ENCODE measurements at regions not wholly inside any gene's neighbourhood (a gene's known extent, or its start where the extent isn't known, plus 50 kb on each side); places are given as distances from the start of the nearest gene placed in this dataset.
"Not testable (repeated sequence)": the region's sequence is repeated elsewhere in the genome, so short reads cannot be mapped to it uniquely, and the experiment has no call there.

DNA sequence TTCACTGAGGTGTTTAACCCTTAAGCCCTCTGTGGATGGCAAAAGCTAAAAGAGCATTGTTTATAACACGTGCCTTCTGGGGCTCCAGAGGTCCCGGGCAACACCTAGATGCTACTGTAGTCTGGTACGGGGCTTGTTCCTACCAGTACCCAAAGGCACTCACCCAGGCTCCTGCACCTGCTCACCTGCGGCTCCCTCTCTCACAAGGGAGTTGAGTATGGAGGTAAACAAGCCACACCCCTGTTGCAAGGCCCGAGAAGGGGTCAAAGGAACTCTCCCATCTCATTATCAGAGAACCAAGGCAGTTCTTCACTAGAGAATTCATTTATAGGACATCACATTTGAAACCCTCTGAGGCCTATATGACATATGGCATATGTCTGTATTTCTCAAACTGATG, 53.4 kb upstream of the IL6ST start:
- Mint-ChIP-seq H3K27me3 (ENCODE audit: low read depth) (peaks cover 2% of the 10 kb centered on the region; the same call in 1 of the 2 replicates), H3K4me3 (no peak overlapping the region), H3K36me3 (no peaks in the 10 kb centered on the region), H3K27ac (no peak overlapping the region), H3K9me3 (peaks cover 30% of the 10 kb centered on the region), H3K4me1 (no peaks in the 10 kb centered on the region)
- ATAC-seq (no peak), DNase-seq (ENCODE audit: low spot score) (no peak)
- POLR2A ChIA-PET = no interaction called here
- TF ChIP-seq, protein P1, sequence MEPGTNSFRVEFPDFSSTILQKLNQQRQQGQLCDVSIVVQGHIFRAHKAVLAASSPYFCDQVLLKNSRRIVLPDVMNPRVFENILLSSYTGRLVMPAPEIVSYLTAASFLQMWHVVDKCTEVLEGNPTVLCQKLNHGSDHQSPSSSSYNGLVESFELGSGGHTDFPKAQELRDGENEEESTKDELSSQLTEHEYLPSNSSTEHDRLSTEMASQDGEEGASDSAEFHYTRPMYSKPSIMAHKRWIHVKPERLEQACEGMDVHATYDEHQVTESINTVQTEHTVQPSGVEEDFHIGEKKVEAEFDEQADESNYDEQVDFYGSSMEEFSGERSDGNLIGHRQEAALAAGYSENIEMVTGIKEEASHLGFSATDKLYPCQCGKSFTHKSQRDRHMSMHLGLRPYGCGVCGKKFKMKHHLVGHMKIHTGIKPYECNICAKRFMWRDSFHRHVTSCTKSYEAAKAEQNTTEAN (CRISPR knock-in tag; IDR thresholded peaks at IDR 0.05) = no peak
- CTCF ChIA-PET = interaction anchor here (1.4 kb wide), 1 partner anchor 112 kb away, joined by 3 read pairs; no protein-coding TSS in a partner anchor

DNA sequence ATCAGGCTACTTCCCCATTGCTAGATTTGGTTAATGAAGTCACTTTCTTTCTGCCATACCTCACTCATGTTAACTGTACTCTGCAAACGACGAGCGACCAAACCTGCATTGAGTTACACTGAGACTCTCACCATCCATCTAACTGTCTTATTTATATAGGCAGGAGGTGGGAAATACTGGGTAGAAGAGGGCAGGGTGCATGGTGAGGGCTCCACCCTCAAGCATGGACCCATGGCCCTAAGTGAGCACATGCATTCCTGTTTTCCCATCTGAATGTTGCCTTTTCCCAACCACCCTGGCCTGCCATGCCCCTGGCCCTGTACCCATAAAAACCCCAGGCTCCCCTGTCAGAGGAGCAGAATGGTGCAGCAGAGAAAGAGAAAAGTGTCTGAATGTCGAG, 52.7 kb upstream of the IL6ST start:
- no peak for ATAC-seq
- no peaks in the 10 kb centered on the region for H3K36me3 Mint-ChIP-seq
- no peaks in the 10 kb centered on the region for H3K4me1 Mint-ChIP-seq

GRCh38 chr5:56045469-56045868, 50.7 kb upstream of the IL6ST start:
- peaks cover 22% of the 10 kb centered on the region for H3K9me3 Mint-ChIP-seq
- no peak for DNase-seq (ENCODE audit: low spot score)
- ATAC-seq = no peak
- H3K4me3 Mint-ChIP-seq = no peak overlapping the region
- CTCF ChIA-PET = no interaction called here
- H3K4me1 Mint-ChIP-seq = no peaks in the 10 kb centered on the region
- POLR2A ChIA-PET = no interaction called here
- H3K27me3 Mint-ChIP-seq (ENCODE audit: low read depth) = peaks cover 2% of the 10 kb centered on the region; the same call in 1 of the 2 replicates
- H3K36me3 Mint-ChIP-seq = no peaks in the 10 kb centered on the region
- TF ChIP-seq FOXJ3 (CRISPR knock-in tag; IDR thresholded peaks at IDR 0.05; ENCODE audit: borderline replicate concordance) (no peak), ELF4 (CRISPR knock-in tag; IDR thresholded peaks at IDR 0.05; ENCODE audit: low read depth) (no peak), ZNF532 (CRISPR knock-in tag; IDR thresholded peaks at IDR 0.05; ENCODE audit: borderline replicate concordance) (no peak), EMX1 (CRISPR knock-in tag; IDR thresholded peaks at IDR 0.05) (no peak)
- no peak overlapping the region for H3K27ac Mint-ChIP-seq

More for the DNA sequence above, 52.7 kb upstream of the IL6ST start:
- ChIA-PET POLR2A (no interaction called here), CTCF (no interaction called here)
- no peak overlapping the region for H3K27ac Mint-ChIP-seq
- peaks cover 23% of the 10 kb centered on the region for H3K9me3 Mint-ChIP-seq
- H3K27me3 Mint-ChIP-seq (ENCODE audit: low read depth) = peaks cover 2% of the 10 kb centered on the region; the same call in 1 of the 2 replicates
- no peak overlapping the region for H3K4me3 Mint-ChIP-seq
- DNase-seq (ENCODE audit: low spot score) = no peak
- TF ChIP-seq ZNF263 (CRISPR knock-in tag; IDR thresholded peaks at IDR 0.05; ENCODE audit: low read depth) = no peak
- TF ChIP-seq NFATC4 (CRISPR knock-in tag; IDR thresholded peaks at IDR 0.05) = no peak
- TF ChIP-seq ZSCAN18 (CRISPR knock-in tag; IDR thresholded peaks at IDR 0.05) = no peak
- no peak for TF ChIP-seq JUN (CRISPR knock-in tag; IDR thresholded peaks at IDR 0.05)
- no peak for TF ChIP-seq ZNF232 (CRISPR knock-in tag; IDR thresholded peaks at IDR 0.05)
- TF ChIP-seq SOX15 (CRISPR knock-in tag; IDR thresholded peaks at IDR 0.05) = no peak
- TF ChIP-seq GRHL2 (CRISPR knock-in tag; IDR thresholded peaks at IDR 0.05; ENCODE audit: insufficient replicate concordance, severe bottlenecking) = no peak
- TF ChIP-seq RORB (CRISPR knock-in tag; IDR thresholded peaks at IDR 0.05) = no peak
- TF ChIP-seq, protein P2, sequence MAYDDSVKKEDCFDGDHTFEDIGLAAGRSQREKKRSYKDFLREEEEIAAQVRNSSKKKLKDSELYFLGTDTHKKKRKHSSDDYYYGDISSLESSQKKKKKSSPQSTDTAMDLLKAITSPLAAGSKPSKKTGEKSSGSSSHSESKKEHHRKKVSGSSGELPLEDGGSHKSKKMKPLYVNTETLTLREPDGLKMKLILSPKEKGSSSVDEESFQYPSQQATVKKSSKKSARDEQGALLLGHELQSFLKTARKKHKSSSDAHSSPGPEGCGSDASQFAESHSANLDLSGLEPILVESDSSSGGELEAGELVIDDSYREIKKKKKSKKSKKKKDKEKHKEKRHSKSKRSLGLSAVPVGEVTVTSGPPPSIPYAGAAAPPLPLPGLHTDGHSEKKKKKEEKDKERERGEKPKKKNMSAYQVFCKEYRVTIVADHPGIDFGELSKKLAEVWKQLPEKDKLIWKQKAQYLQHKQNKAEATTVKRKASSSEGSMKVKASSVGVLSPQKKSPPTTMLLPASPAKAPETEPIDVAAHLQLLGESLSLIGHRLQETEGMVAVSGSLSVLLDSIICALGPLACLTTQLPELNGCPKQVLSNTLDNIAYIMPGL (CRISPR knock-in tag; IDR thresholded peaks at IDR 0.05) = no peak
- no peak for TF ChIP-seq TP53 (CRISPR knock-in tag; IDR thresholded peaks at IDR 0.05)
- TF ChIP-seq KAT7 (CRISPR knock-in tag; IDR thresholded peaks at IDR 0.05; ENCODE audit: borderline replicate concordance) = no peak
- TF ChIP-seq ZBTB21 (CRISPR knock-in tag; IDR thresholded peaks at IDR 0.05; ENCODE audit: borderline replicate concordance) = no peak
- TF ChIP-seq PREB (CRISPR knock-in tag; IDR thresholded peaks at IDR 0.05; ENCODE audit: borderline replicate concordance) = no peak
- TF ChIP-seq ZNF121 (CRISPR knock-in tag; IDR thresholded peaks at IDR 0.05) = no peak
- no peak for TF ChIP-seq ZNF423 (CRISPR knock-in tag; IDR thresholded peaks at IDR 0.05)

- ATAC-seq; POLR2A ChIA-PET; H3K36me3 Mint-ChIP-seq; CTCF ChIA-PET; H3K4me3 Mint-ChIP-seq; DNase-seq (ENCODE audit: low spot score); H3K27me3 Mint-ChIP-seq (ENCODE audit: low read depth); H3K27ac Mint-ChIP-seq; H3K4me1 Mint-ChIP-seq: not testable (repeated sequence)
- H3K9me3 Mint-ChIP-seq = peaks cover 25% of the 10 kb centered on the region
Measured at GRCh38 chr5:56044746-56045428, 50.1 kb upstream of the IL6ST start.

All from WTC11 (cell line).